ENCODE measurements at regions not wholly inside any gene's neighbourhood (a gene's known extent, or its start where the extent isn't known, plus 50 kb on each side); places are given as distances from the start of the nearest gene placed in this dataset.
A peak's percentile ranks its signal among the peaks of the same experiment; 100 is the strongest.

- no peak for TF ChIP-seq HSF1 (IDR thresholded peaks at IDR 0.05; ENCODE audit: low read depth, low read length)
- TF ChIP-seq HDGF (IDR thresholded peaks at IDR 0.05) = 0 out of 2 replicates have a peak, but pooled peaks have one; percentile 34
- TF ChIP-seq SREBF2 (IDR thresholded peaks at IDR 0.05; ENCODE audit: low read length) = no peak
- TF ChIP-seq ESRRA (IDR thresholded peaks at IDR 0.05; ENCODE audit: low read length) = no peak
- TF ChIP-seq MAX (IDR thresholded peaks at IDR 0.05; ENCODE audit: low read depth, low read length) = no peak
- TF ChIP-seq SIN3A (IDR thresholded peaks at IDR 0.05; ENCODE audit: low read depth, low read length) = no peak
- TF ChIP-seq RCOR1 (conservative IDR thresholded peaks at IDR 0.05; ENCODE audit: low read depth, low read length) = no peak
- TF ChIP-seq CBX3 (IDR thresholded peaks at IDR 0.05; ENCODE audit: borderline replicate concordance, low read depth) = no peak
- TF ChIP-seq ZBTB4 (CRISPR knock-in tag; IDR thresholded peaks at IDR 0.05) = no peak; the same call in 1 of the 2 replicates
- TF ChIP-seq ZNF384 (IDR thresholded peaks at IDR 0.05; ENCODE audit: borderline replicate concordance, low read depth, low read length) = no peak
- TF ChIP-seq NFYB (IDR thresholded peaks at IDR 0.05; ENCODE audit: insufficient read depth, low read depth, low read length) = no peak
- TF ChIP-seq ZNF622 (IDR thresholded peaks at IDR 0.05) = no peak
- TF ChIP-seq TARDBP (IDR thresholded peaks at IDR 0.05; ENCODE audit: borderline replicate concordance) = no peak
- TF ChIP-seq MTA3 (IDR thresholded peaks at IDR 0.05; ENCODE audit: borderline replicate concordance, low read length) = peak; percentile 11; the same call in 1 of the 2 replicates
- TF ChIP-seq PBX3 (IDR thresholded peaks at IDR 0.05; ENCODE audit: insufficient replicate concordance, low read depth, low read length) = no peak
- TF ChIP-seq PML (IDR thresholded peaks at IDR 0.05; ENCODE audit: low read length) = no peak
- TF ChIP-seq SMARCA5 (IDR thresholded peaks at IDR 0.05) = no peak
- TF ChIP-seq CEBPZ (IDR thresholded peaks at IDR 0.05; ENCODE audit: low read depth, low read length) = no peak
- no peak; the same call in 1 of the 2 replicates for TF ChIP-seq ZBED1 (IDR thresholded peaks at IDR 0.05; ENCODE audit: borderline replicate concordance)
- no peak for TF ChIP-seq EP300 (IDR thresholded peaks at IDR 0.05; ENCODE audit: borderline replicate concordance in 1 of 2, control insufficient read depth in 1 of 2, low read depth in 2 of 2, low read length in 2 of 2)
- peak; percentile 37; the same call in 1 of the 2 replicates for TF ChIP-seq BACH1 (IDR thresholded peaks at IDR 0.05; ENCODE audit: borderline replicate concordance)
Measured at GRCh38 chrX:3815896-3816664, 102.6 kb upstream of the PRKX start (continued).

All from GM12878 (cell line).